GM10266 (cell line): ENCODE measurements at regions not wholly inside any gene's neighbourhood (a gene's known extent, or its start where the extent isn't known, plus 50 kb on each side); places are given as distances from the start of the nearest gene placed in this dataset.

Experiments used
- DNase-seq: peaks from one replicate; pipeline ENCODE4 v3.0.0; 2012; ENCODE audit errors: extremely low spot score
- TF ChIP-seq, protein P1 (sequence below): IDR thresholded peaks from 2 replicates; pipeline ENCODE4 v1.5.1; 2012; ENCODE audit warnings: mild to moderate bottlenecking, low read depth; ENCODE audit not compliant: control insufficient read depth, insufficient read depth; ENCODE audit errors: missing control alignments

- no peak for DNase-seq
- TF ChIP-seq, protein P1, sequence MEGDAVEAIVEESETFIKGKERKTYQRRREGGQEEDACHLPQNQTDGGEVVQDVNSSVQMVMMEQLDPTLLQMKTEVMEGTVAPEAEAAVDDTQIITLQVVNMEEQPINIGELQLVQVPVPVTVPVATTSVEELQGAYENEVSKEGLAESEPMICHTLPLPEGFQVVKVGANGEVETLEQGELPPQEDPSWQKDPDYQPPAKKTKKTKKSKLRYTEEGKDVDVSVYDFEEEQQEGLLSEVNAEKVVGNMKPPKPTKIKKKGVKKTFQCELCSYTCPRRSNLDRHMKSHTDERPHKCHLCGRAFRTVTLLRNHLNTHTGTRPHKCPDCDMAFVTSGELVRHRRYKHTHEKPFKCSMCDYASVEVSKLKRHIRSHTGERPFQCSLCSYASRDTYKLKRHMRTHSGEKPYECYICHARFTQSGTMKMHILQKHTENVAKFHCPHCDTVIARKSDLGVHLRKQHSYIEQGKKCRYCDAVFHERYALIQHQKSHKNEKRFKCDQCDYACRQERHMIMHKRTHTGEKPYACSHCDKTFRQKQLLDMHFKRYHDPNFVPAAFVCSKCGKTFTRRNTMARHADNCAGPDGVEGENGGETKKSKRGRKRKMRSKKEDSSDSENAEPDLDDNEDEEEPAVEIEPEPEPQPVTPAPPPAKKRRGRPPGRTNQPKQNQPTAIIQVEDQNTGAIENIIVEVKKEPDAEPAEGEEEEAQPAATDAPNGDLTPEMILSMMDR: no peak
These were observed 72.4 kb upstream of the NXT1 start for GRCh38 chr20:23278172-23278571.

DNA sequence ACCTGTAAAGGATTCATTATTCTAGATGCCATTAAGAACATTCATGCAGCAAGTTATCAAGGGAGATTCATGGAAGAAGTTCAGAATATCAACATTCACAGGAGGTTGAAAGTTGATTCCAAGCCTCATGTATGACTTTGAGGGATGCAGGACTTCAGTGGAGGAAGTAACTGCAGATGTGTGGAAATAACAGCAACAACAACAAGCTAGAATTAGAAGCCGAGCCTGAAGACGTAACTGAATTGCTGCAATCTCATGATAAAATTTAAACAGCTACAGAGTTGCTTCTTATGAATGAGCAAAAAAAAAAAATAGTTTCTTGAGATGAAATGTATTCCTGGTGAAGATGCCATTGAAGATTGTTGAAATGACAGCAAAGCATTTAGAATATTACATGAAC lies 73.3 kb upstream of the NXT1 start:
- TF ChIP-seq, protein P1: no peak
- no peak for DNase-seq

- no peak for DNase-seq
- TF ChIP-seq, protein P1: no peak
These were observed 76.8 kb upstream of the NXT1 start for GRCh38 chr20:23273776-23274175.

GRCh38 chr20:23272176-23273029 lies 78.2 kb upstream of the NXT1 start:
- TF ChIP-seq, protein P1: no peak
- DNase-seq: no peak

DNA sequence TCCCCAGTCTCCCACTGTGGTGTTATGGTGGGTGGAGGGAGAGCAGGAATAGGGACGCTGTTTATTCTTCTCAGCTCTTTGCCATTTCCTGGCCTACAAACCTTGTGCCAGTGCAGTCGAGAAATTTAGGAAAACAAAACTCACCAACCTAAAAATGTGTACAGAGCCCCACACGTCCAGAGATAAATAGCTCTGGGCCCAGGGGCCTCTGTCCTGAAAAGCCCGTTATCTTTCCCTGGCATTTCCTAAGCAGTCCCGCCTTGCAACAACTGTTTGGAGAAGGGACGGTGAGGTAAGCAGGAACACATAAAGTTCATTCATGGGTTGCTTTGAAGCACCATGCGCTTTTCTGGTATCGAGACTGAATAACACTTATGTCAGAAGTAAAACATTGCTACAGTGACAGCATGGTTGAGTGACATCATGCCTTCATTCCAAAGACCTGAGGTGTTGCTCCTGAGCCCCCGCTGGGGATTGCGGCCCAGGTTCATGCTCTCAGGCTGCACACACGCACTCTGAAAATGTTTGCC lies 80.1 kb upstream of the NXT1 start:
- DNase-seq: no peak
- TF ChIP-seq, protein P1: no peak

- DNase-seq: no peak
- TF ChIP-seq, protein P1: no peak
These were observed 80.6 kb upstream of the NXT1 start for GRCh38 chr20:23269954-23270353.

DNA sequence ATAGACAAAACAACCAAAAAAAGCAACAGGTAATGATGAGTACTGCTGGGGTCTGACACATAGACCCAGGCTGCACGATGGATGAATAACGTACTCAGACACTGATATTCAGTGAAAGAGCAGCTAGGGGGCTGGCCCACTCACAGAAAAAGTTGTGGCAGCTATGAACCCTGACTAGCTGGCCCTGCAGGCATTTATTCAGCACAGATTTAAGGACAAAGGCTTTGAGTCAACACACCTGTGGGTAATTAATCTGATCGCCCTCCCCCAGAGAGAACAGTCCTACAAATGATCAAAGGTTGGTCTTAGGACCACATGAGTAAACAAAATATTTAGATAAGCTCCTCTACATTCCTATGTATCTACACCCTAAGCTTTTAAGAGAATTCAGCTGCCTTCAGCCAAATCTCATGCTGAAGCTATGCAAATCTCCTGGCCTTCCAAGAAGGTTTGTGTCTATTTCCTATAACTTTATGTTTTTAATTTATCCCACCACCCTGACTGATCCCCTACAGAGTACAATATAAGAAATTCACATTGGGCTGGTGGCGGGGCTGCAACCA lies 81.7 kb upstream of the NXT1 start:
- no peak for DNase-seq
- TF ChIP-seq, protein P1: no peak
